ENCODE measurements at regions not wholly inside any gene's neighbourhood (a gene's known extent, or its start where the extent isn't known, plus 50 kb on each side); places are given as distances from the start of the nearest gene placed in this dataset.
"Not testable (repeated sequence)": the region's sequence is repeated elsewhere in the genome, so short reads cannot be mapped to it uniquely, and the experiment has no call there.

GRCh38 chr16:86872833-86873232 lies 294.5 kb downstream of the FOXL1 start:
- DNase-seq: no peak

- no peak for DNase-seq
Measured at GRCh38 chr16:86874141-86874540, 295.8 kb downstream of the FOXL1 start.

GRCh38 chr16:86876499-86876898 lies 298.1 kb downstream of the FOXL1 start:
- no peak for DNase-seq

- no peak for DNase-seq
Measured at GRCh38 chr16:86877108-86877507, 298.8 kb downstream of the FOXL1 start.

GRCh38 chr16:86877835-86878234 lies 299.5 kb downstream of the FOXL1 start:
- DNase-seq: no peak

GRCh38 chr16:86878236-86879080 lies 300.1 kb downstream of the FOXL1 start:
- DNase-seq: no peak

- DNase-seq: no peak
Measured at GRCh38 chr16:86879268-86879667, 300.9 kb downstream of the FOXL1 start.

GRCh38 chr16:86880316-86881117 lies 302.2 kb downstream of the FOXL1 start:
- no peak for DNase-seq

- no peak for DNase-seq
Measured at GRCh38 chr16:86881118-86881510, 302.8 kb downstream of the FOXL1 start.

- DNase-seq: no peak
Measured at GRCh38 chr16:86881861-86882273, 303.5 kb downstream of the FOXL1 start.

GRCh38 chr16:86882586-86883280 lies 304.4 kb downstream of the FOXL1 start:
- DNase-seq: no peak

GRCh38 chr16:86883583-86884389 lies 305.4 kb downstream of the FOXL1 start:
- no peak for DNase-seq

- no peak for DNase-seq
Measured at GRCh38 chr16:86884390-86884650, 306.0 kb downstream of the FOXL1 start.

GRCh38 chr16:86885139-86885538 lies 306.8 kb downstream of the FOXL1 start:
- DNase-seq: no peak

GRCh38 chr16:86886651-86887050 lies 308.3 kb downstream of the FOXL1 start:
- DNase-seq: no peak

- DNase-seq: no peak
Measured at GRCh38 chr16:86887416-86887815, 309.1 kb downstream of the FOXL1 start.

- no peak for DNase-seq
Measured at GRCh38 chr16:86888231-86889053, 310.1 kb downstream of the FOXL1 start.

- not testable (repeated sequence) for DNase-seq
Measured at GRCh38 chr16:86889054-86889366, 310.7 kb downstream of the FOXL1 start.

GRCh38 chr16:86889974-86890373 lies 311.6 kb downstream of the FOXL1 start:
- no peak for DNase-seq

- DNase-seq: no peak
Measured at GRCh38 chr16:86891121-86891520, 312.8 kb downstream of the FOXL1 start.

GRCh38 chr16:86891631-86892030 lies 313.3 kb downstream of the FOXL1 start:
- DNase-seq: no peak

GRCh38 chr16:86892509-86892908 lies 314.2 kb downstream of the FOXL1 start:
- DNase-seq: no peak
